Brain pericyte (primary cell): ENCODE measurements at regions not wholly inside any gene's neighbourhood (a gene's known extent, or its start where the extent isn't known, plus 50 kb on each side); places are given as distances from the start of the nearest gene placed in this dataset.

Experiments
- DNase-seq: peaks from one replicate; pipeline ENCODE4 v3.0.0-alpha.2; 2012; ENCODE audit warnings: low read depth, low spot score

DNA sequence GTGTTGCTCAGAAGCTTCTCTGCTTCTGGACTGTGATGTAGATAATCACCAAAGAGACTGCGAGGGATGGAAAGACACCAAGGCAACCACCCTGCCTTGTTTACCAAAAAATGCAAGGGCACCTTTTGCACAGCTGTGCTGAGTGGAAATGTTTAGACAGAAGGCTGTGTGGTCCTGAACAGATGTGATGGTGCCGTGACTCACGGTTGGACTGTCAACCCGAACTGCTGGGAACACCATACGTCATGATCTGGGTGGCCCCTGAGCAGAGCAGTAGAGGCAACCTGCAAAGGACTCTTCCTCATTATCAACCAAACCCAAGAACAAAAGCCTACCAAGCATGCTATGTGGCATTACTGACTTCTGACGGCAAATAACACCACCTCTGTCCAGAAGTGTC is 61.3 kb upstream of the LPP start:
- no peak for DNase-seq

- DNase-seq: no peak
These were observed 58.5 kb upstream of the LPP start for GRCh38 chr3:188095431-188095830.

DNA sequence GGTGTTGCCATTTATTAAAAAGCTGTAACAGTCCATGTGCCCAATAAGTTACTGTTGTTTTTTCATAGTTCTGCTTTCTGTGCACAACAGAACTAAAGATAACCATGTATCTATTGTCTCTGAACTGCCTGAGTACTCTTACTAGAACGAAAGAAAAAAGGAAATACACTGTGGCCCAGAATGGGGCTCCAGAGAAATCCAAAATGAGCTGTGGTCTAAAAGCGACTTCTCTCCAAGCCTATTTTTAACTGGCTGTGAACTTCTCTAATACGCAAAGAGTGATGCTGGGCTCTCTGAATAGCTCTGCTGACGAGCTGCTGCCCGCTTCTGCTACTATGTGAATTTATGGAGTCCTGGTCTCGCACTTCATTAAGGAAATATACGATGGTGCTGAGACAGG is 56.2 kb upstream of the LPP start:
- no peak for DNase-seq

GRCh38 chr3:188099907-188100306 is 54.0 kb upstream of the LPP start:
- no peak for DNase-seq

DNA sequence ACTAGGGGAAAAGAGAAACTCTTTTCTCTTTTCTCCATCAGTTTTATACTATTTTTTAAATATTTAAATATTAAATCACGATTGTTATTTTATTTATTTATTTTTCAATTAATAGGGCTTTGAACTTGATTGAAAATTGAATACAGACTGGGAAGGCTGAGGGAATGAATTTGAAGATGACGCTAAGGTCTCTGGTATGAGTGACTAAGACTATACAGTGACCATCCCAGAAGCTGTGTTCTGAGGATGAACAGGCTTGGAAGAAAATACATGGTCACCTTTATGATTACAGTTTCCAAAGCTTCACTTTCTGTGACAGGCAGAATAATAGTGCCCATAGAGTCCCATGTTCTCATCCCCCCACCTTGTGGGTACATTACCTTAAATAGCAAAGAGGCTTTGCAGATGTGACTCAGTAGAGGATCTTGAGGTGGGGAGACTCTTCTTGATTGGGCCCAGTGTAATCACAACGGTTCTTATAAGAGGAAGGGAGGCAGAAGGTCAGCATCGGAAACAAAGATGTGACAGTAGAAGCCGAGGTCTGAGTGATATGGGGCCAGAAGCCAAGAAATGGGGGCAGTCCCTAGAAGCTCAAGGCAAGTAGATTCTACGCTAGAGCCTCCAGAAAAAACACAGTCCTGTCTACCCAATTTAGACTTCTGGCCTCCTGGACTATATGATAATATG is 51.0 kb upstream of the LPP start:
- no peak for DNase-seq

DNA sequence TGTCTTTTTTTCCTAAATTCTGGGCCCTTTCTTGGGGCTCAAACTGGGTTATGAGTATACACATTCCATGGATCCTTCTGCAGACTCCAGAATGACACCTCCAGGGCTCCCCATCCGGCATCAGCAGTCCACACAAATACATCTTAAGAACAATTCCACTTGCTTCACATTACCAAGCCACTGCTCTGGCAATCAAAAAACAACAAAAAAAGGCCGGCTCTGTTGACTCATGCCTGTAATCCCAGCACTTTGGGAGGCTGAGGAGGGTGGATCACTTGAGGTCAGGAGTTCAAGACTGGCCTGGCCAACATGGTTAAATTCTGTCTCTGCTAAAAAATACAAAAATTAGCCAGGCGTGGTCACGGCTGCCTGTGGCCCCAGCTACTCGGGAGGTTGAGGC is 49.9 kb upstream of the LPP start:
- DNase-seq: no peak
